ENCODE measurements at regions not wholly inside any gene's neighbourhood (a gene's known extent, or its start where the extent isn't known, plus 50 kb on each side); places are given as distances from the start of the nearest gene placed in this dataset.

DNA sequence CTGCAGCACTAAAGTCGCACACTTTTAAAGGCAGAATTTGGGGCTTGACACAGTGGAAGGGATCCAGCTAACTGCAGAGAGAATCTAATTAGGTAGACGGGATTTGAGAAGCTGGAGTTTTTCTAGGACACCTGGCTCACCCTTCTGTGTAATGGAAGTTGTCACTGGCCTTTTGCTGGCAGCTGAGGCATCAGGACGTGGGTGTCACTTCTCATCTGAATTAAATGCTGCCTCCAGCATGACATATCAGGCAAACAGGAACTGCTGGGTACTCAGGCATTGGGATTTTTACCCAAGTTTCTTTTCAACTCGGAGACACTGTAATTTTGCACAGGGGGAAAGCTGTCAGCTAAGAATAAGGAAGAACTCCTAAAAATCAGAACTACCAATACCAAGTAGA lies 861.9 kb upstream of the ARPP21 start:
- TF ChIP-seq, protein P1, sequence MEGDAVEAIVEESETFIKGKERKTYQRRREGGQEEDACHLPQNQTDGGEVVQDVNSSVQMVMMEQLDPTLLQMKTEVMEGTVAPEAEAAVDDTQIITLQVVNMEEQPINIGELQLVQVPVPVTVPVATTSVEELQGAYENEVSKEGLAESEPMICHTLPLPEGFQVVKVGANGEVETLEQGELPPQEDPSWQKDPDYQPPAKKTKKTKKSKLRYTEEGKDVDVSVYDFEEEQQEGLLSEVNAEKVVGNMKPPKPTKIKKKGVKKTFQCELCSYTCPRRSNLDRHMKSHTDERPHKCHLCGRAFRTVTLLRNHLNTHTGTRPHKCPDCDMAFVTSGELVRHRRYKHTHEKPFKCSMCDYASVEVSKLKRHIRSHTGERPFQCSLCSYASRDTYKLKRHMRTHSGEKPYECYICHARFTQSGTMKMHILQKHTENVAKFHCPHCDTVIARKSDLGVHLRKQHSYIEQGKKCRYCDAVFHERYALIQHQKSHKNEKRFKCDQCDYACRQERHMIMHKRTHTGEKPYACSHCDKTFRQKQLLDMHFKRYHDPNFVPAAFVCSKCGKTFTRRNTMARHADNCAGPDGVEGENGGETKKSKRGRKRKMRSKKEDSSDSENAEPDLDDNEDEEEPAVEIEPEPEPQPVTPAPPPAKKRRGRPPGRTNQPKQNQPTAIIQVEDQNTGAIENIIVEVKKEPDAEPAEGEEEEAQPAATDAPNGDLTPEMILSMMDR (IDR thresholded peaks at IDR 0.05; ENCODE audit: low read depth, low read length): no peak
- no peak for TF ChIP-seq POLR2A (IDR thresholded peaks at IDR 0.05; ENCODE audit: extremely low read depth, insufficient read length)
- TF ChIP-seq, protein P2, sequence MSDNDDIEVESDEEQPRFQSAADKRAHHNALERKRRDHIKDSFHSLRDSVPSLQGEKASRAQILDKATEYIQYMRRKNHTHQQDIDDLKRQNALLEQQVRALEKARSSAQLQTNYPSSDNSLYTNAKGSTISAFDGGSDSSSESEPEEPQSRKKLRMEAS (IDR thresholded peaks at IDR 0.05; ENCODE audit: low read depth, low read length): no peak
